Upper lobe of left lung (tissue), 4 donors: ENCODE measurements at regions not wholly inside any gene's neighbourhood (a gene's known extent, or its start where the extent isn't known, plus 50 kb on each side); places are given as distances from the start of the nearest gene placed in this dataset.

Source experiments
- CTCF ChIP-seq, 6 experiments: fragments of 450-650 bp in 4 of 6; fragments of 200-600 bp in 2 of 6; sonication (generic) in 2 of 6; IDR thresholded peaks; one replicate each; pipeline ENCODE4 v1.5.1; 2016 to 2019; ENCODE audit warnings: antibody characterized with exemption in 6 of 6
- EP300 ChIP-seq, 4 donors: sonication (generic); formaldehyde crosslinking; IDR thresholded peaks; one replicate each; pipeline ENCODE4 v1.5.1; 2017; ENCODE audit warnings: antibody characterized with exemption in 4 of 4, control low read depth in 2 of 4
- POLR2A ChIP-seq, 4 donors: fragments of 450-650 bp; IDR thresholded peaks; one replicate each; pipeline ENCODE4 v1.5.1; 2016 to 2017; ENCODE audit warnings: antibody characterized with exemption in 4 of 4, mild to moderate bottlenecking in 2 of 4
- POLR2AphosphoS5 ChIP-seq, 2 donors: sonication (generic); formaldehyde crosslinking; IDR thresholded peaks; one replicate each; pipeline ENCODE4 v1.5.1; 2017; ENCODE audit warnings: antibody characterized with exemption in 2 of 2

GRCh38 chr6:9085709-9086070 lies 650.3 kb upstream of the SLC35B3 start:
- TF ChIP-seq CTCF (IDR thresholded peaks at IDR 0.05), result no peak
- no peak for TF ChIP-seq POLR2A (IDR thresholded peaks at IDR 0.05)
- no peak for TF ChIP-seq POLR2AphosphoS5 (IDR thresholded peaks at IDR 0.05)
- no peak for TF ChIP-seq EP300 (IDR thresholded peaks at IDR 0.05)
